Esophagus muscularis mucosa (tissue), 4 donors: ENCODE measurements at regions not wholly inside any gene's neighbourhood (a gene's known extent, or its start where the extent isn't known, plus 50 kb on each side); places are given as distances from the start of the nearest gene placed in this dataset.

Experiments used
- DNase-seq: peaks from one replicate; pipeline ENCODE4 v3.0.0-alpha.2; 2017; ENCODE audit errors: extremely low spot score
- H3K27ac ChIP-seq, 4 donors: fragments of 200-600 bp; sonication (generic); replicated peaks in 1 of 4; 1 replicate in 3 of 4; 2 replicates in 1 of 4; pipeline ENCODE4 v1.5.1; 2016 to 2019; ENCODE audit warnings: mild to moderate bottlenecking in 1 of 4
- H3K27me3 ChIP-seq, 4 donors: fragments of 200-600 bp; sonication (generic); one replicate each; pipeline versions ENCODE4 v1.5.1 to v1.6.0; 2016 to 2019
- H3K36me3 ChIP-seq, 4 donors: fragments of 200-600 bp; sonication (generic); one replicate each; pipeline ENCODE4 v1.5.1; 2016 to 2019
- H3K4me1 ChIP-seq, 4 donors: fragments of 200-600 bp; sonication (generic); one replicate each; pipeline ENCODE4 v1.5.1; 2016 to 2019
- H3K4me3 ChIP-seq, 4 donors: fragments of 200-600 bp; sonication (generic); 1 replicate in 2 of 4; 2 replicates in 2 of 4; pipeline ENCODE4 v1.5.1; 2016 to 2019; ENCODE audit warnings: mild to moderate bottlenecking in 4 of 4, moderate library complexity in 1 of 4
- H3K9me3 ChIP-seq, 4 donors: fragments of 200-600 bp; sonication (generic); 1 replicate in 3 of 4; 2 replicates in 1 of 4; pipeline ENCODE4 v1.5.1; 2016 to 2019
- CTCF ChIP-seq, 3 experiments: fragments of 200-600 bp in 2 of 3; fragments of 450-650 bp in 1 of 3; sonication (generic) in 2 of 3; IDR thresholded peaks; one replicate each; pipeline ENCODE4 v1.5.1; 2017 to 2019; ENCODE audit warnings: antibody characterized with exemption in 3 of 3, mild to moderate bottlenecking in 2 of 3, moderate library complexity in 1 of 3
- EP300 ChIP-seq: sonication (generic); formaldehyde crosslinking; IDR thresholded peaks from one replicate; pipeline ENCODE4 v1.6.1; 2017; ENCODE audit warnings: antibody characterized with exemption
- POLR2A ChIP-seq: fragments of 450-650 bp; IDR thresholded peaks from one replicate; pipeline ENCODE4 v1.6.1; 2017; ENCODE audit warnings: antibody characterized with exemption, moderate library complexity, mild to moderate bottlenecking, low read depth
- POLR2AphosphoS5 ChIP-seq, 2 donors: sonication (generic); formaldehyde crosslinking; IDR thresholded peaks; one replicate each; pipeline ENCODE4 v1.6.1; 2017; ENCODE audit warnings: antibody characterized with exemption in 2 of 2
- WGBS: methylation state at CpG from one replicate; pipeline ENCODE4 v1.1.5; 2018; 5-methylcytosine and 5-hydroxymethylcytosine counted together
- intact Hi-C: fragments of 100-400 bp; cut with DNase I; formaldehyde crosslinking; loops from one replicate; pipeline ENCODE4 v1.15.1; 2023

- H3K27ac ChIP-seq: no peak overlapping the region
- H3K9me3 ChIP-seq: no peaks in the 10 kb centered on the region
- intact Hi-C loops: no loop called here
- no peak for DNase-seq
- TF ChIP-seq POLR2AphosphoS5 (IDR thresholded peaks at IDR 0.05) (no peak), POLR2A (no peak), EP300 (no peak), CTCF (IDR thresholded peaks at IDR 0.05) (no peak)
- no peak overlapping the region for H3K4me3 ChIP-seq
- 71% methylated on average over 3 of the region's 3 CpGs for WGBS
- no peaks in the 10 kb centered on the region for H3K4me1 ChIP-seq
- H3K27me3 ChIP-seq: no peaks in the 10 kb centered on the region
- H3K36me3 ChIP-seq: no peaks in the 10 kb centered on the region
Measured at GRCh38 chr4:4755306-4755705, 104.2 kb upstream of the MSX1 start.

DNA sequence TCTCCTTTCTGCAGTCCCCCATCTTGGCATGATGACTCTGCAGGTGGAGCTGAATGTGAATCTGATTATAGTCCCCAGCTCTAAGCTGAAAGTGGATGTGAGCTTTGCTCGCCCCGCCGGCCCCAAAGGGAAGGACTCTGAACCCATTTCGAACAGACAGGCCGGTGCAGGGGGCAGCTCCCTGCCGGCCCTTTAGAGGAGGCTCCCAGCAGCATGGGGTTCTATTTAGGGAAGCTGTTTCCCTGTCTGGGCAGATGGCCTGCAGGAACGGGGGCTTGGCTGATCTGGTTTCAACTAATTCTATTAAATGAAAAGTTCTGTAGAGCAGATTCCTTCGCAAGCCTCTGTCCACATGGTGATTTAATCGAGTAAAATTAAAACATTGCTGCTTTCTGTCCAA is 104.8 kb upstream of the MSX1 start:
- Histone ChIP-seq H3K4me1 (no peaks in the 10 kb centered on the region), H3K9me3 (no peaks in the 10 kb centered on the region), H3K27ac (no peak overlapping the region), H3K27me3 (no peaks in the 10 kb centered on the region), H3K4me3 (no peak overlapping the region), H3K36me3 (no peaks in the 10 kb centered on the region)
- no peak for DNase-seq
- 57% methylated on average over 9 of the region's 9 CpGs for WGBS
- intact Hi-C loops: no loop called here
- TF ChIP-seq EP300: no peak
- no peak for TF ChIP-seq POLR2A
- TF ChIP-seq POLR2AphosphoS5 (IDR thresholded peaks at IDR 0.05): no peak
- TF ChIP-seq CTCF (IDR thresholded peaks at IDR 0.05): no peak

DNA sequence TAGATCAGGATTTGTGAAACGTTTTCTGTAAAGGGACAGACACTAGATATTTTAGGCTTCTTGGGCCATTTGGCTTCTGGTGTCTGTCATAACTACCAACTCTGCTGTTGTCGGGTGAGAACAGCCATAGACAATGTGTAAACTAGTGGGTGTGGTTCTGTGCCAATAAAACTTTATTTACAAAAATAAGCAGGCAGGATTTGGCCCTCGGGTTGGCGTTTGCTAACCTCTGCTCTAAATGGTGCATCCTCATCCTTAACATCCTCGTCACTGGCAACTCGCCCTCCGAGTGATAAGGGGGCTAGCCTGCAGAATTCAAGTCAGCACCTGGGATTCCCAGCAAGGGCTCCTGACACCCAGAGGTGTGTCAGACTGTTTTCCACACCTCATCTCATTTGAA is 105.8 kb upstream of the MSX1 start:
- intact Hi-C loops: no loop called here
- 76% methylated on average over 7 of the region's 7 CpGs for WGBS
- Histone ChIP-seq H3K4me3 (no peak overlapping the region), H3K27ac (no peak overlapping the region), H3K9me3 (no peaks in the 10 kb centered on the region), H3K4me1 (no peaks in the 10 kb centered on the region), H3K36me3 (no peaks in the 10 kb centered on the region), H3K27me3 (no peaks in the 10 kb centered on the region)
- TF ChIP-seq POLR2A: no peak
- no peak for TF ChIP-seq EP300
- TF ChIP-seq POLR2AphosphoS5 (IDR thresholded peaks at IDR 0.05): no peak
- no peak for TF ChIP-seq CTCF (IDR thresholded peaks at IDR 0.05)
- no peak for DNase-seq

GRCh38 chr4:4752576-4753401 is 106.7 kb upstream of the MSX1 start:
- WGBS: 53% methylated on average over 14 of the region's 15 CpGs
- intact Hi-C loops: no loop called here
- Histone ChIP-seq H3K4me1 (no peaks in the 10 kb centered on the region), H3K36me3 (no peaks in the 10 kb centered on the region), H3K27ac (no peak overlapping the region), H3K27me3 (no peaks in the 10 kb centered on the region), H3K9me3 (peaks cover 0 to 5% (median under 1%) of the 10 kb centered on the region in 4 donors), H3K4me3 (no peak overlapping the region)
- TF ChIP-seq POLR2AphosphoS5 (IDR thresholded peaks at IDR 0.05) (no peak), CTCF (IDR thresholded peaks at IDR 0.05) (no peak), EP300 (no peak), POLR2A (no peak)
- DNase-seq: no peak

- intact Hi-C loops: no loop called here
- H3K4me3 ChIP-seq: no peak overlapping the region
Measured at GRCh38 chr4:4752025-4752424, 107.4 kb upstream of the MSX1 start.

More at GRCh38 chr4:4752025-4752424, 107.4 kb upstream of the MSX1 start:
- H3K36me3 ChIP-seq: no peaks in the 10 kb centered on the region
- peaks cover 0 to 9% (median 4%) of the 10 kb centered on the region in 4 donors for H3K9me3 ChIP-seq
- no peaks in the 10 kb centered on the region for H3K27me3 ChIP-seq
- TF ChIP-seq EP300: no peak
- no peak for TF ChIP-seq POLR2AphosphoS5 (IDR thresholded peaks at IDR 0.05)
- TF ChIP-seq CTCF (IDR thresholded peaks at IDR 0.05): no peak
- TF ChIP-seq POLR2A: no peak
- DNase-seq: no peak
- H3K27ac ChIP-seq: no peak overlapping the region
- H3K4me1 ChIP-seq: no peaks in the 10 kb centered on the region
- WGBS: 81% methylated on average over 12 of the region's 12 CpGs
